ENCODE measurements at regions not wholly inside any gene's neighbourhood (a gene's known extent, or its start where the extent isn't known, plus 50 kb on each side); places are given as distances from the start of the nearest gene placed in this dataset.
"Not testable (repeated sequence)": the region's sequence is repeated elsewhere in the genome, so short reads cannot be mapped to it uniquely, and the experiment has no call there.

DNA sequence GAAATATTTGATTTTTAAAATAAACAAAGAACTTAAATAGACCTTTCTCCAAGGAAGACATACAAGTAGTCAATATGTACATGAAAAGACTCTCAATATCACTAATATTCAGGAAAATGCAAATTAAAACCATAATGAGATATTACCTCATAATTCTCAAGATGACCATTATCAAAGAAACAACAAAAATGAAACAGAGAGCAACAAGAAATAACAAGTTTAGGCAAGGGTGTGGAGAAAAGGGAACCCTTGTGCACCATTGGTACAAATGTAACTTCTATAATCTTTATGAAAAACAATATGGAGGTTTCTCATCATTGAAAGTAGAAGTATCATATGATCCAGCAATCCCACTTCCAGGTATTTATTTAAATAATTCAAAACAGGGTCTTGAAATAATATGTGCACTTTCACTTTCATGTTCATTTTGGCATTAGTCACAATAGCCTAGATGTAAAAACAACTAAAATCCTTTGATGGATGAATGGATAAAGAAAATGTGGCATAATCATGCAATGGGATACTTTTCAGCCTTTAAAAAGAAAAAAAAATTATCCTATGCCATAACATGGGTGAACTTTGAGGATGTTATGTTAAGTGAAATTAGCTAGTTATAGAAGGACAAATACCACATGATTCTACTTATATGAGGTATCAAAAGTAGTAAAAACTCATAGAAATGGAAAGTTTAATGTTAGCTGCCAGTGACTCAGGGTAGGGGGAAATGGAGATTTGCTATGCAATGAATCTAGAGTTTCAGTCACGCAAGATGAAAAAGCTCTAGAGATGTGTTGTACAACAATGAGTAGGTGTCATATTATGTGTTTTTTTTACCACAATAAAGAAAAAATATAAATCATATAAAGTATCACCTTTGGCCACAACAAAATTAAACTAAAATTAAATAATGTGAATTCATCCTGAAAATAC is 114.5 kb upstream of the LYPLAL1 start:
- no peak for DNase-seq (ENCODE audit: extremely low spot score)
- ChIA-PET CTCF (interaction anchor here (0.6 kb wide), 1 partner anchor 738 kb away, joined by 3 read pairs; no protein-coding TSS in a partner anchor), POLR2A (no interaction called here)
- TF ChIP-seq, protein P1, sequence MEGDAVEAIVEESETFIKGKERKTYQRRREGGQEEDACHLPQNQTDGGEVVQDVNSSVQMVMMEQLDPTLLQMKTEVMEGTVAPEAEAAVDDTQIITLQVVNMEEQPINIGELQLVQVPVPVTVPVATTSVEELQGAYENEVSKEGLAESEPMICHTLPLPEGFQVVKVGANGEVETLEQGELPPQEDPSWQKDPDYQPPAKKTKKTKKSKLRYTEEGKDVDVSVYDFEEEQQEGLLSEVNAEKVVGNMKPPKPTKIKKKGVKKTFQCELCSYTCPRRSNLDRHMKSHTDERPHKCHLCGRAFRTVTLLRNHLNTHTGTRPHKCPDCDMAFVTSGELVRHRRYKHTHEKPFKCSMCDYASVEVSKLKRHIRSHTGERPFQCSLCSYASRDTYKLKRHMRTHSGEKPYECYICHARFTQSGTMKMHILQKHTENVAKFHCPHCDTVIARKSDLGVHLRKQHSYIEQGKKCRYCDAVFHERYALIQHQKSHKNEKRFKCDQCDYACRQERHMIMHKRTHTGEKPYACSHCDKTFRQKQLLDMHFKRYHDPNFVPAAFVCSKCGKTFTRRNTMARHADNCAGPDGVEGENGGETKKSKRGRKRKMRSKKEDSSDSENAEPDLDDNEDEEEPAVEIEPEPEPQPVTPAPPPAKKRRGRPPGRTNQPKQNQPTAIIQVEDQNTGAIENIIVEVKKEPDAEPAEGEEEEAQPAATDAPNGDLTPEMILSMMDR (IDR thresholded peaks at IDR 0.05; ENCODE audit: control extremely low read depth, extremely low read depth, low read depth, missing control alignments), result no peak

DNA sequence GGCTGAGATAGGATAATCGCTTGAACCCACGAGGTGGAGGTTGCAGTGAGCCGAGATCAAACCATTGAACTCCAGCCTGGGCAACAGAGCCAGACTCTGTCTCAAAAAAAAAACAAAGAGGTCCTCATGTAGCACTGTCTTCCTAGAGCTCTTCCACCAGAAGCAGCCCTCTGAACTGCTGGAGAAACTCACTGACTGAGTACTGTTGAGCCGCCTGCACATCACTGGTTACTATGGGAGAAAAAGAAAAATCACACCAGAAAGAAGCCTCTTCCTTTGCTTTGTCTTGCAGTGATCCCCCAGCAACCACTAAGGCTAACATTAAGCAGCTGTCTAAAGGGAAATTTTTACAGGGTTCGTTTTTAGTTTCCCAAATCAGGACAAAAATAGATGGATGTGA is 112.9 kb upstream of the LYPLAL1 start:
- ChIA-PET POLR2A (no interaction called here), CTCF (no interaction called here)
- TF ChIP-seq, protein P1 (IDR thresholded peaks at IDR 0.05; ENCODE audit: control extremely low read depth, extremely low read depth, low read depth, missing control alignments), result no peak
- DNase-seq (ENCODE audit: extremely low spot score), result no peak

DNA sequence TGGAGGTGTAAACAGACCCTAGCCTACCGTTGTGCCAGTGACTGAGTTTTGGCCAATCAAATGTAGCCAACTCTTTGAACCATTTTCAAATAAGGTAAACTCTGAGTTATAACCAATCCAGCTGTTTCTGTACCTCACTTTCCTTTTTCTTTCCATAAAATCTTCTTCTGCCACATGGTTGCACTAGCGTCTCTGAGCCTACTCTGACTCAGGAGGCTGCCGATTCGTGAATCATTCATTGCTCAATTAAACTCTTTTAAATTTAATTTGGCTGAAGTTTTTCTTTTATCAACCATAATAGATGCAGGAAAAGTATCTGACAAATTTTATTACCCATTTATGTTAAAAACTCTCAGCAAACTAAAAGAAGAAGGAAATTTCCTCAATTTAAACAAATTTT is 111.5 kb upstream of the LYPLAL1 start:
- POLR2A ChIA-PET, result no interaction called here
- no peak for DNase-seq (ENCODE audit: extremely low spot score)
- CTCF ChIA-PET, result interaction anchor here (2.0 kb wide), 1 partner anchor 15 kb away, joined by 5 read pairs; no protein-coding TSS in a partner anchor
- TF ChIP-seq, protein P1 (IDR thresholded peaks at IDR 0.05; ENCODE audit: control extremely low read depth, extremely low read depth, low read depth, missing control alignments), result no peak

DNA sequence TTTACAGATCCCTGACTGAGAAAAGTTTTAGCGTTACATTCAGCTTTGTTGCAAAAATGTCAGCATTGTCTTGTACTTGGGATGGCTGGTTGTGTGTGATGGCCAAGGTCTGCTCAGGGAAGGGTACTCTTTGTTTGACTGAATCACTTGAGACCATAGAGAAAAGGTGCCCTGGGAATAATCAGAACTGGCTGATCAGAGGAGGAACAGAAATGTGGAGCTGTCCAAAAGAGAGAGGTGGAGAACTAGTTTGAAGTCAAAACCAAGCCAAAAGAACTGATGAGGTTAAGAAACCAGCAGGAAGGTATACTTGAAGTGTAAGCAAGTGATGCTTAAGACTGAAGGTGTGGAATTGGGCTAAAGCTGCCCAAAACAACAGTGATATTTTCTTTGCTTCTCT is 107.6 kb upstream of the LYPLAL1 start:
- no peak for DNase-seq (ENCODE audit: extremely low spot score)
- TF ChIP-seq, protein P1 (IDR thresholded peaks at IDR 0.05; ENCODE audit: control extremely low read depth, extremely low read depth, low read depth, missing control alignments), result no peak
- ChIA-PET POLR2A (no interaction called here), CTCF (interaction anchor here (1.2 kb wide), 2 partner anchors 22 to 727 kb away, joined by 3 to 4 read pairs; no protein-coding TSS in a partner anchor)

DNA sequence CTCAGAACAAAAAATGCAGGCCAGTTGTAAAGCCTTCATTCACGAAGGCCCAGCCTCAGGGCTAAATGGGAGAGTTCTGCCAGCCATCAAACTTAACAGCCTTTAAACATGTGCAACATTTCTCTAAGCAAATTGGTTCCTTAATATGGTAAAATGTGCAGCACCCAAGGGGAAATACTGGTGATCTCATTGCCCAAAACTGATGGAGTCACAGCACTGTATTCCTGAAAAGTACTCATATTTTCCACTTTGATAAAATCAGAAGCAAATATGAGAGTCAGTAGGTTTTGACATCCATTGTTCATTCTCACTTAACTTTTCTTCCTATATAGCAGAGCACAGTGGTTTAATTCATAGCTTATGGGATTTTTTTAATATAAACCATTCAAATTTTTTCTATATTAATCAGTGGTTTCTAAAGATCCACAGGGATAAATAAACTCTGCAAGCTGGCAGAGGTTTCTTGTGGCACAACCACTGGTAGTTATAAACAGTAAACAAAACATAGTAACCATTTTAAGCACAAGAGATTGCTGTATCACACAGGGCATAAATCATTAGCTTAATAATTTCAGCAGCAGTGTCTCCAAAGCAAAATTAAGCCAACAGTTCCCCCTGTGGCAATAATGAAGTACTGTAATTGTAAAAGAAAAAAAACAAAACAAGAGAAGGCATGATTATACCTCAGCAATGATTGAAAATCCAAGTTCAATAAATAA is 106.9 kb upstream of the LYPLAL1 start:
- ChIA-PET POLR2A (no interaction called here), CTCF (interaction anchor here (1.2 to 1.9 kb wide), 5 partner anchors 11 to 728 kb away, joined by 3 to 10 read pairs (median 4); no protein-coding TSS in a partner anchor)
- TF ChIP-seq, protein P1 (IDR thresholded peaks at IDR 0.05; ENCODE audit: control extremely low read depth, extremely low read depth, low read depth, missing control alignments), result no peak
- no peak for DNase-seq (ENCODE audit: extremely low spot score)

DNA sequence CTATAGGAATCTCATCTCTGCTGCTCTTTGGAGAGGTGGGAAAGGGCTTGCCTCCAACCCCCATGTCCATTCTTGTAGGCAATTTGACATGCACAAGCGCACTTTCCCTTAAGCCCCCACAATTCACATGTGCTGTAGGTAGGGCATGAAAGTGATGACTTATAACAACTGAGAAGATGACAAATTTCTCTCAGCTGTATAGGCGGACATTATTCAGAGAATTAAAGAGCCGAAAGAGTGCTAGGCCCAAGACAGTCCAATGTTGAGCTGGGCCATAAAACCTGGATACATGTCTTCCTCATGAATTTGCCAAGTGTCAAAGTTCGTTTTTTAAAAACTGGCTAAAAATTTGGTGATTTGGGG is 106.3 kb upstream of the LYPLAL1 start:
- ChIA-PET POLR2A (no interaction called here), CTCF (interaction anchor here (1.2 to 1.9 kb wide), 4 partner anchors 10 to 728 kb away, joined by 3 to 10 read pairs (median 4); no protein-coding TSS in a partner anchor)
- no peak for DNase-seq (ENCODE audit: extremely low spot score)
- TF ChIP-seq, protein P1 (IDR thresholded peaks at IDR 0.05; ENCODE audit: control extremely low read depth, extremely low read depth, low read depth, missing control alignments), result no peak

DNA sequence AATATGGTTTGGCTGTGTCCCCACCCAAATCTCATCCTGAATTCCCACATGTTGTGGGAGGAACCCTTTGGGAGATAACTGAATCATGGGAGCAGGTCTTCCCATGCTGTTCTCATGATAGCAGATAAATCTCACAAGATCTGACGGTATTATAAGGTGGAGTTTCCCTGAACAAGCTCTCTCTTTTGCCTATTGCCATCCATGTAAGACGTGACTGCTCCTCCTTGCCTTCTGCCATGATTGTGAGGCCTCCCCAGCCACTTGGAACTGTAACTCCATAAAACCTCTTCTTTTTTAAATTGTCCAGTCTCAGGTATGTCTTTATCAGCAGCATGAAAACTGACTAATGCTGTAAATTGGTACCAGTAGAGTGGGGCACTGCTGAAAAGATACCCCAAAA is 103.3 kb upstream of the LYPLAL1 start:
- CTCF ChIA-PET; DNase-seq (ENCODE audit: extremely low spot score); POLR2A ChIA-PET: not testable (repeated sequence)

Measured in GM10248 (cell line).